22Rv1 (cell line): ENCODE measurements at regions not wholly inside any gene's neighbourhood (a gene's known extent, or its start where the extent isn't known, plus 50 kb on each side); places are given as distances from the start of the nearest gene placed in this dataset.
"Not testable (repeated sequence)": the region's sequence is repeated elsewhere in the genome, so short reads cannot be mapped to it uniquely, and the experiment has no call there.

Source experiments
- ZFX ChIP-seq: fragments of 450-650 bp; IDR thresholded peaks from 2 replicates; pipeline ENCODE4 v1.6.1; 2017; ENCODE audit warnings: antibody characterized with exemption, borderline replicate concordance
- TF ChIP-seq, protein P1 (sequence below): fragments of 450-650 bp; IDR thresholded peaks from 2 replicates; pipeline ENCODE4 v1.5.1; 2017; ENCODE audit warnings: mild to moderate bottlenecking

DNA sequence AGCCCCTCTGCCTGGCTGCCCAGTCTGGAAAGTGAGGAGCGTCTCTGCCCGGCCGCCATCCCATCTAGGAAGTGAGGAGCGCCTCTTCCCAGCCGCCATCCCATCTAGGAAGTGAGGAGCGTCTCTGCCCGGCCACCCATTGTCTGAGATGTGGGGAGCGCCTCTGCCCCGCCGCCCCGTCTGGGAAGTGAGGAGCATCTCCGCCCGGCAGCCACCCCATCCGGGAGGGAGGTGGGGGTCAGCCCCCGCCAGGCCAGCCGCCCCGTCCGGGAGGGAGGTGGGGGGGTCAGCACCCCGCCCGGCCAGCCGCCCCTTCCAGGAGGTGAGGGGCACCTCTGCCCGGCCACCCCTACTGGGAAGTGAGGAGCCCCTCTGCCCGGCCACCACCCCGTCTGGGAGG lies 175.1 kb upstream of the KYNU start:
- TF ChIP-seq, protein P1, sequence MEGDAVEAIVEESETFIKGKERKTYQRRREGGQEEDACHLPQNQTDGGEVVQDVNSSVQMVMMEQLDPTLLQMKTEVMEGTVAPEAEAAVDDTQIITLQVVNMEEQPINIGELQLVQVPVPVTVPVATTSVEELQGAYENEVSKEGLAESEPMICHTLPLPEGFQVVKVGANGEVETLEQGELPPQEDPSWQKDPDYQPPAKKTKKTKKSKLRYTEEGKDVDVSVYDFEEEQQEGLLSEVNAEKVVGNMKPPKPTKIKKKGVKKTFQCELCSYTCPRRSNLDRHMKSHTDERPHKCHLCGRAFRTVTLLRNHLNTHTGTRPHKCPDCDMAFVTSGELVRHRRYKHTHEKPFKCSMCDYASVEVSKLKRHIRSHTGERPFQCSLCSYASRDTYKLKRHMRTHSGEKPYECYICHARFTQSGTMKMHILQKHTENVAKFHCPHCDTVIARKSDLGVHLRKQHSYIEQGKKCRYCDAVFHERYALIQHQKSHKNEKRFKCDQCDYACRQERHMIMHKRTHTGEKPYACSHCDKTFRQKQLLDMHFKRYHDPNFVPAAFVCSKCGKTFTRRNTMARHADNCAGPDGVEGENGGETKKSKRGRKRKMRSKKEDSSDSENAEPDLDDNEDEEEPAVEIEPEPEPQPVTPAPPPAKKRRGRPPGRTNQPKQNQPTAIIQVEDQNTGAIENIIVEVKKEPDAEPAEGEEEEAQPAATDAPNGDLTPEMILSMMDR = not testable (repeated sequence)
- not testable (repeated sequence) for TF ChIP-seq ZFX
